RWPE2 (cell line): ENCODE measurements at regions not wholly inside any gene's neighbourhood (a gene's known extent, or its start where the extent isn't known, plus 50 kb on each side); places are given as distances from the start of the nearest gene placed in this dataset.

Experiments
- ATAC-seq: fragments of 200-7000 bp; cut with Tn5 transposase; 3 replicates; pipeline ENCODE4 v1.9.1; 2021; ENCODE audit warnings: low read depth
- DNase-seq: peaks from one replicate; pipeline ENCODE4 v3.0.0-alpha.2; 2020; ENCODE audit warnings: low spot score
- H3K27ac ChIP-seq: fragments of 450-650 bp; 2 replicates; pipeline ENCODE4 v1.5.1; 2017; ENCODE audit warnings: mild to moderate bottlenecking; ENCODE audit not compliant: poor library complexity, severe bottlenecking
- H3K27me3 ChIP-seq: fragments of 250-450 bp; sonication (Bioruptor Pico); 2 replicates; pipeline ENCODE4 v1.5.1; 2021; ENCODE audit warnings: mild to moderate bottlenecking, moderate library complexity; ENCODE audit not compliant: insufficient read depth, poor library complexity, severe bottlenecking
- H3K36me3 ChIP-seq: fragments of 250-450 bp; sonication (Bioruptor Pico); 2 replicates; pipeline ENCODE4 v1.5.1; 2020; ENCODE audit warnings: low read depth, mild to moderate bottlenecking, moderate library complexity
- H3K4me1 ChIP-seq: fragments of 250-450 bp; sonication (Bioruptor Pico); 2 replicates; pipeline ENCODE4 v1.5.1; 2021; ENCODE audit warnings: mild to moderate bottlenecking, moderate library complexity; ENCODE audit not compliant: insufficient read depth, poor library complexity, severe bottlenecking
- H3K4me3 ChIP-seq: fragments of 250-450 bp; sonication (Bioruptor Pico); 2 replicates; pipeline ENCODE4 v1.5.1; 2021; ENCODE audit warnings: mild to moderate bottlenecking, moderate library complexity; ENCODE audit not compliant: severe bottlenecking
- H3K9me3 ChIP-seq: fragments of 250-450 bp; sonication (Bioruptor Pico); 2 replicates; pipeline ENCODE4 v1.5.1; 2021; ENCODE audit warnings: mild to moderate bottlenecking, moderate library complexity; ENCODE audit not compliant: severe bottlenecking
- TF ChIP-seq, protein P1 (sequence below): fragments of 450-650 bp; IDR thresholded peaks from one replicate; pipeline ENCODE4 v1.5.1; 2017; ENCODE audit warnings: mild to moderate bottlenecking, moderate library complexity; ENCODE audit not compliant: poor library complexity, severe bottlenecking

DNA sequence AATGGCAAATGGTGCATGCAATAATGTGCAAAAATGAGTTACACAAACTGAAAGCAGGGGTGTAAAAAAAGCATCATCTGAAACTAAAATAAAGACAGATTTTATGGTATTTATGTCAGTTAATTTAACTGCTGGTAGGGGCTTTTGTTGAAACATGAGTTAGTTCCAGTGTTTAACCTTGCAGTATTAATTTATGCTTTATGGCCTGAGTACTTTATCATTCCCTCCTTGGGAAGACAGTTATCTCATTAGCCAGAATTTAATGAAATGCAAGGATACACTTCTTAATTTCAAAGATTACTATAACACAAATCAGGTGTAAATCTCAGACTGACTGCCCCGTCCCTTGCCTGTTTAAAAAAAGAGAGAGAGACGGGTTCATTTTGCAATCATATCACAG is 240.1 kb upstream of the MEIS2 start:
- Histone ChIP-seq H3K9me3 (no peaks in the 10 kb centered on the region), H3K4me3 (no peak overlapping the region), H3K4me1 (no peaks in the 10 kb centered on the region), H3K36me3 (no peaks in the 10 kb centered on the region), H3K27ac (no peak overlapping the region), H3K27me3 (peaks cover 21% of the 10 kb centered on the region)
- no peak for ATAC-seq
- no peak for DNase-seq
- TF ChIP-seq, protein P1, sequence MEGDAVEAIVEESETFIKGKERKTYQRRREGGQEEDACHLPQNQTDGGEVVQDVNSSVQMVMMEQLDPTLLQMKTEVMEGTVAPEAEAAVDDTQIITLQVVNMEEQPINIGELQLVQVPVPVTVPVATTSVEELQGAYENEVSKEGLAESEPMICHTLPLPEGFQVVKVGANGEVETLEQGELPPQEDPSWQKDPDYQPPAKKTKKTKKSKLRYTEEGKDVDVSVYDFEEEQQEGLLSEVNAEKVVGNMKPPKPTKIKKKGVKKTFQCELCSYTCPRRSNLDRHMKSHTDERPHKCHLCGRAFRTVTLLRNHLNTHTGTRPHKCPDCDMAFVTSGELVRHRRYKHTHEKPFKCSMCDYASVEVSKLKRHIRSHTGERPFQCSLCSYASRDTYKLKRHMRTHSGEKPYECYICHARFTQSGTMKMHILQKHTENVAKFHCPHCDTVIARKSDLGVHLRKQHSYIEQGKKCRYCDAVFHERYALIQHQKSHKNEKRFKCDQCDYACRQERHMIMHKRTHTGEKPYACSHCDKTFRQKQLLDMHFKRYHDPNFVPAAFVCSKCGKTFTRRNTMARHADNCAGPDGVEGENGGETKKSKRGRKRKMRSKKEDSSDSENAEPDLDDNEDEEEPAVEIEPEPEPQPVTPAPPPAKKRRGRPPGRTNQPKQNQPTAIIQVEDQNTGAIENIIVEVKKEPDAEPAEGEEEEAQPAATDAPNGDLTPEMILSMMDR, result no peak

DNA sequence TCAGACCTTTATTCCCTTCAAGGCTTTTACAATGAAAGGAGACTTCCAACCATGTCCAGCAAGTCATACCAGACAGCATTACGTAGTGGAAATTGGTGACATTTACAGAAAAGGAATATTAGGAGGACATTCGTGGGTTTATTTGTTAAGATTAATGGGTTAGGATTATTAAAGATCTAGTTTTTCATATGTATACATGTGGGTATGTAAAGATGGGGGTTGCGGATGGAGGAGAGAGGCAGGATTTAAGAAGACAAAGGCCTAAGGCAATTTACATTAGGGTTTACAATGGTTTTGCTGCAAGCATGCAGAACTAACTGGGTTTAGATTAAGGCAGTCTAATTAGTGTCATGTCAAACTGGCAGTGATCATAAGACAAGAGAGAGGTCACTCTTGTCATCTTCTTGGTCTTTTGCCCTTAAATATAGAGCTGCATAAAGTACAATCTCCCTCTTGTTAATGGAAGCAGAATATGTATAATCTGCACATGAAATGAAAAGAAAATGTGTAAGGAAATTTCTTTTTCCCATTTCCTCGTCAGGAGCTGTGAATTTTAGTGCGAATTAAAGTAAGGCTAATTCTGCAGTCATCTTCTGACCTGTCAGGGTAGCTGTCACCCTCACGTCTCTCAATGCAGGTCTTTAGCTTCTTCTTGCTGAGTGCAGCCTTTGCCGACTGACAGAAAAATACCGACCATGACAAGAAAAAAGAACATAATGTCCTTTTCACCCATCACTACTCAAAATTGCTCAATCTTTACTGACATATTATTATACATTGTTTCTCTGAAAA is 258.9 kb upstream of the MEIS2 start:
- no peaks in the 10 kb centered on the region for H3K36me3 ChIP-seq
- H3K4me1 ChIP-seq, result no peaks in the 10 kb centered on the region
- H3K4me3 ChIP-seq, result no peak overlapping the region
- TF ChIP-seq, protein P1, result no peak
- H3K27ac ChIP-seq, result no peak overlapping the region
- no peak for DNase-seq
- ATAC-seq, result no peak
- no peaks in the 10 kb centered on the region for H3K9me3 ChIP-seq
- H3K27me3 ChIP-seq, result peaks cover 44% of the 10 kb centered on the region

DNA sequence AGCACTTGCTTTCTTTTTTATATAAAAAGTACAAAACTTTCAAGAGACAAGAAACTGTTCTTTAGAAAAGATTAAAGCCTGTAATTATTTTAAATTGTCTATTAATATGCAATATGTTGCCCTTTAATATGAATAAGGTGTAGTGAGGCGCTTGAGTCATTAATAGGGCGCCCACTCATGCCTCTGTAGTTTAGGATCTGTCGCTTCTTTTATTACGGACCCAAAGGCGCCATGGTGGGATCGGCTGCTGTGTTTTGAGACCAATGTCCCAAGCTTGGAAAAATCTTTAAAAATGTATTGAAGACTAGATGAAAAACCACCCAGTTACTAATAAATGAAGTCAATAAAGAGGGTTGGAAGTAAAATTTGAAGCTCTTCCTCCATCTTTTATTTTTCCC is 259.5 kb upstream of the MEIS2 start:
- Histone ChIP-seq H3K4me1 (no peaks in the 10 kb centered on the region), H3K36me3 (no peaks in the 10 kb centered on the region), H3K27me3 (peaks cover 44% of the 10 kb centered on the region), H3K9me3 (no peaks in the 10 kb centered on the region), H3K27ac (no peak overlapping the region), H3K4me3 (no peak overlapping the region)
- TF ChIP-seq, protein P1, result no peak
- ATAC-seq, result no peak
- DNase-seq, result no peak

DNA sequence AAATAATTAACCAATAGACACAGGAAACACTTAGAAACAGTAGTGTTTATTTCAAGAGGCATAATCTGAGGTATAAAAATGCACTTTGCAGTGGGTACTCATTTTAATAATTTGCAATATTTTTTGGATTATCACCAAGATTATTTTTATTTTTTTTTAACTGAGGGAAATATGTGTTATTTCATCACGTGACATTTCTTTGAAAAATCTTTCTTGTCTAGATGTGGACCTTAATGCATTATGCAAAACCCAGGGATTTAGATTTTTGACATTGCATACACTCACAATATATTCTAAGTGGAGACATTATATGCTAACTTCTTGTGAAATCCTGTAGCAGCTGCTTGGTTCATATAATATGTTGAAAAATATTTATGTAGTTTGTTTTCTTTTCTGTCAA is 260.4 kb upstream of the MEIS2 start:
- Histone ChIP-seq H3K36me3 (no peaks in the 10 kb centered on the region), H3K4me3 (no peak overlapping the region), H3K4me1 (no peaks in the 10 kb centered on the region), H3K9me3 (no peaks in the 10 kb centered on the region), H3K27ac (no peak overlapping the region), H3K27me3 (peaks cover 48% of the 10 kb centered on the region)
- DNase-seq, result no peak
- no peak for ATAC-seq
- TF ChIP-seq, protein P1, result no peak

DNA sequence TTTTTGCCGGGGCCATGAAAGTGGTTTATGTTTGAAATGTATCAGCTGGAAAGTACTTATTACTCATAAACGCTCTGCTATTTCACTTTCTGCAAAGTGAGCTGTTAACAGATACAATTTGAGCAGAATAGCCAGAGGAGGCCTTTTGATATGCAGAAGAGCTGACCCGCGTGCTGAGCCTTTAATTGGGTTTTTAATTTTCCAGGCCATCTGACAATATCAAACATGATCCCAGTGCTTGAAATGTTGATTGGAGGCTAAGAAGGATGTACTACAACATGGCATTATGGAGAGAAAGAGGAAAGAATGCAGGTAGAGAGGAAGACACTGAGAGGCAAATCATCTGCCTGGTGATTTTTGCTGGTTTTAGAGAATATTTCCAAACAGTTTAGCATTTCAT is 261.3 kb upstream of the MEIS2 start:
- DNase-seq (no peak), ATAC-seq (no peak)
- Histone ChIP-seq H3K27me3 (peaks cover 45% of the 10 kb centered on the region), H3K9me3 (no peaks in the 10 kb centered on the region), H3K4me3 (no peak overlapping the region), H3K36me3 (no peaks in the 10 kb centered on the region), H3K27ac (no peak overlapping the region), H3K4me1 (no peaks in the 10 kb centered on the region)
- TF ChIP-seq, protein P1, result no peak
